ENCODE measurements at regions not wholly inside any gene's neighbourhood (a gene's known extent, or its start where the extent isn't known, plus 50 kb on each side); places are given as distances from the start of the nearest gene placed in this dataset.

GRCh38 chr10:121096617-121097431 is 245.7 kb downstream of the WDR11 start:
- TF ChIP-seq CTCF (IDR thresholded peaks at IDR 0.05 in 4 of 5, conservative IDR thresholded peaks at IDR 0.05 in 1 of 5): no peak
- TF ChIP-seq POLR2A (IDR thresholded peaks at IDR 0.05): no peak

All from gastrocnemius medialis (tissue), 4 donors.